NB4 (cell line): ENCODE measurements at regions not wholly inside any gene's neighbourhood (a gene's known extent, or its start where the extent isn't known, plus 50 kb on each side); places are given as distances from the start of the nearest gene placed in this dataset.

Source experiments
- CTCF ChIP-seq: IDR thresholded peaks from one replicate; pipeline ENCODE4 v1.5.1; 2012; ENCODE audit warnings: low read depth, low read length
- MAX ChIP-seq: IDR thresholded peaks from 2 replicates; pipeline ENCODE4 v1.6.1; 2011; ENCODE audit warnings: low read depth, low read length
- POLR2A ChIP-seq: IDR thresholded peaks from 2 replicates; pipeline ENCODE4 v1.6.1; 2011; ENCODE audit warnings: mild to moderate bottlenecking; ENCODE audit not compliant: insufficient read length; ENCODE audit errors: extremely low read depth

GRCh38 chr16:79977940-79978836, 377.7 kb upstream of the MAF start:
- TF ChIP-seq POLR2A, result no peak
- TF ChIP-seq CTCF, result no peak
- no peak for TF ChIP-seq MAX
